ENCODE measurements at regions not wholly inside any gene's neighbourhood (a gene's known extent, or its start where the extent isn't known, plus 50 kb on each side); places are given as distances from the start of the nearest gene placed in this dataset.

GRCh38 chr14:26281280-26281998, 316.4 kb downstream of the NOVA1 start:
- TF ChIP-seq CTCF (IDR thresholded peaks at IDR 0.05; ENCODE audit: insufficient read depth, low read length, poor library complexity, severe bottlenecking): no peak
- Histone ChIP-seq H3K4me3 (ENCODE audit: low read depth, low read length) (no peak overlapping the region), H3K36me3 (ENCODE audit: control insufficient read depth, insufficient read depth, low read length) (no peaks in the 10 kb centered on the region), H3K27me3 (ENCODE audit: control insufficient read depth, insufficient read depth, low read length) (no peaks in the 10 kb centered on the region)
- DNase-seq (ENCODE audit: low read depth): no peak

- Histone ChIP-seq H3K27me3 (ENCODE audit: control insufficient read depth, insufficient read depth, low read length) (no peaks in the 10 kb centered on the region), H3K4me3 (ENCODE audit: low read depth, low read length) (no peak overlapping the region), H3K36me3 (ENCODE audit: control insufficient read depth, insufficient read depth, low read length) (no peaks in the 10 kb centered on the region)
- DNase-seq (ENCODE audit: low read depth): no peak
- TF ChIP-seq CTCF (IDR thresholded peaks at IDR 0.05; ENCODE audit: insufficient read depth, low read length, poor library complexity, severe bottlenecking): peak; percentile 41
Measured at GRCh38 chr14:26276757-26277156, 321.1 kb downstream of the NOVA1 start.

- no peak for TF ChIP-seq CTCF (IDR thresholded peaks at IDR 0.05; ENCODE audit: insufficient read depth, low read length, poor library complexity, severe bottlenecking)
- H3K4me3 ChIP-seq (ENCODE audit: low read depth, low read length): no peak overlapping the region
- H3K36me3 ChIP-seq (ENCODE audit: control insufficient read depth, insufficient read depth, low read length): no peaks in the 10 kb centered on the region
- no peak for DNase-seq (ENCODE audit: low read depth)
- H3K27me3 ChIP-seq (ENCODE audit: control insufficient read depth, insufficient read depth, low read length): no peaks in the 10 kb centered on the region
Measured at GRCh38 chr14:26265170-26265685, 332.6 kb downstream of the NOVA1 start.

- no peak overlapping the region for H3K4me3 ChIP-seq (ENCODE audit: low read depth, low read length)
- DNase-seq (ENCODE audit: low read depth): no peak
- H3K27me3 ChIP-seq (ENCODE audit: control insufficient read depth, insufficient read depth, low read length): no peaks in the 10 kb centered on the region
- no peak for TF ChIP-seq CTCF (IDR thresholded peaks at IDR 0.05; ENCODE audit: insufficient read depth, low read length, poor library complexity, severe bottlenecking)
- H3K36me3 ChIP-seq (ENCODE audit: control insufficient read depth, insufficient read depth, low read length): no peaks in the 10 kb centered on the region
Measured at GRCh38 chr14:26261368-26262122, 336.3 kb downstream of the NOVA1 start.

GRCh38 chr14:26255213-26255612, 342.6 kb downstream of the NOVA1 start:
- DNase-seq (ENCODE audit: low read depth): no peak
- H3K4me3 ChIP-seq (ENCODE audit: low read depth, low read length): no peak overlapping the region
- TF ChIP-seq CTCF (IDR thresholded peaks at IDR 0.05; ENCODE audit: insufficient read depth, low read length, poor library complexity, severe bottlenecking): peak; percentile 40

More at GRCh38 chr14:26255213-26255612, 342.6 kb downstream of the NOVA1 start:
- no peaks in the 10 kb centered on the region for H3K27me3 ChIP-seq (ENCODE audit: control insufficient read depth, insufficient read depth, low read length)
- no peaks in the 10 kb centered on the region for H3K36me3 ChIP-seq (ENCODE audit: control insufficient read depth, insufficient read depth, low read length)

Data from kidney epithelial cell (primary cell).